GM23248 (cell line): ENCODE measurements at regions not wholly inside any gene's neighbourhood (a gene's known extent, or its start where the extent isn't known, plus 50 kb on each side); places are given as distances from the start of the nearest gene placed in this dataset.

ENCODE experiments used
- DNase-seq: peaks from one replicate; pipeline ENCODE4 v3.0.0-alpha.2; 2015
- H2AFZ ChIP-seq: fragments of 200-600 bp; sonication (generic); 2 replicates; pipeline ENCODE4 v1.6.1; 2016; ENCODE audit warnings: antibody characterized with exemption
- H3F3A ChIP-seq: fragments of 200-600 bp; sonication (generic); 2 replicates; pipeline ENCODE4 v1.6.1; 2016; ENCODE audit warnings: mild to moderate bottlenecking, antibody characterized with exemption, mixed run types; ENCODE audit not compliant: insufficient read depth
- H3K27ac ChIP-seq: fragments of 200-600 bp; sonication (generic); 2 replicates; pipeline ENCODE4 v1.5.1; 2016; ENCODE audit warnings: mild to moderate bottlenecking
- H3K27me3 ChIP-seq: fragments of 200-600 bp; sonication (generic); replicated peaks from 2 replicates; pipeline ENCODE4 v1.6.1; 2016; ENCODE audit warnings: mild to moderate bottlenecking; ENCODE audit not compliant: insufficient read depth
- H3K36me3 ChIP-seq: fragments of 200-600 bp; sonication (generic); 2 replicates; pipeline ENCODE4 v1.6.1; 2016; ENCODE audit warnings: low read depth, mild to moderate bottlenecking
- H3K4me1 ChIP-seq: fragments of 200-600 bp; sonication (generic); 2 replicates; pipeline ENCODE4 v1.6.1; 2016; ENCODE audit warnings: mild to moderate bottlenecking; ENCODE audit not compliant: insufficient read depth
- H3K4me2 ChIP-seq: fragments of 200-600 bp; sonication (generic); one replicate; pipeline ENCODE4 v1.6.1; 2016; ENCODE audit warnings: mild to moderate bottlenecking; ENCODE audit not compliant: unreplicated experiment
- H3K4me3 ChIP-seq: fragments of 200-600 bp; sonication (generic); 2 replicates; pipeline ENCODE4 v1.5.1; 2016; ENCODE audit warnings: mild to moderate bottlenecking
- H3K79me2 ChIP-seq: fragments of 200-600 bp; sonication (generic); 2 replicates; pipeline ENCODE4 v1.6.1; 2016; ENCODE audit warnings: mild to moderate bottlenecking; ENCODE audit not compliant: insufficient read depth
- H3K9ac ChIP-seq: fragments of 200-600 bp; sonication (generic); 2 replicates; pipeline ENCODE4 v1.6.1; 2016; ENCODE audit warnings: mild to moderate bottlenecking
- H3K9me2 ChIP-seq: fragments of 200-600 bp; sonication (generic); 2 replicates; pipeline ENCODE4 v1.6.1; 2016; ENCODE audit warnings: mixed run types, mild to moderate bottlenecking, moderate library complexity; ENCODE audit not compliant: insufficient read depth
- H3K9me3 ChIP-seq: fragments of 200-600 bp; sonication (generic); one replicate; pipeline ENCODE4 v1.6.1; 2017; ENCODE audit warnings: low read depth
- H4K20me1 ChIP-seq: fragments of 200-600 bp; sonication (generic); 2 replicates; pipeline ENCODE4 v1.6.0; 2016; ENCODE audit not compliant: insufficient read depth
- EZH2 ChIP-seq: fragments of 200-600 bp; sonication (generic); IDR thresholded peaks from 2 replicates; pipeline ENCODE4 v1.6.1; 2018; ENCODE audit warnings: antibody characterized with exemption, mild to moderate bottlenecking; ENCODE audit not compliant: insufficient read depth, poor library complexity, severe bottlenecking
- EZH2phosphoT487 ChIP-seq: fragments of 200-600 bp; sonication (generic); IDR thresholded peaks from 2 replicates; pipeline ENCODE4 v1.6.1; 2018; ENCODE audit warnings: antibody characterized with exemption, moderate library complexity, mild to moderate bottlenecking, low read depth; ENCODE audit not compliant: insufficient read depth
- WGBS, 2 experiments: methylation state at CpG; one replicate each; pipeline ENCODE4 v1.1.6; 2015 to 2017; ENCODE audit warnings: low lambda C conversion rate in 2 of 2, low coverage in 1 of 2; ENCODE audit errors: missing lambda C conversion rate in 2 of 2; 5-methylcytosine and 5-hydroxymethylcytosine counted together
- in situ Hi-C: fragments of 300-500 bp; cut with MboI; formaldehyde crosslinking; loops from 2 replicates; pipeline ENCODE4 v1.15.0; 2020

- no peaks in the 10 kb centered on the region for H3K27me3 ChIP-seq
- in situ Hi-C loops: no loop called here
- no peak overlapping the region for H2AFZ ChIP-seq
- WGBS, 2 experiments: 12% methylated on average over 6 of the region's 6 CpGs
- no peaks in the 10 kb centered on the region for H3K4me1 ChIP-seq
- no peaks in the 10 kb centered on the region for H3F3A ChIP-seq
- H3K36me3 ChIP-seq: no peaks in the 10 kb centered on the region
- no peak for TF ChIP-seq EZH2
- TF ChIP-seq EZH2phosphoT487: no peak
- H3K79me2 ChIP-seq: no peaks in the 10 kb centered on the region
- H4K20me1 ChIP-seq: no peaks in the 10 kb centered on the region
- no peak overlapping the region for H3K4me2 ChIP-seq
- no peak overlapping the region for H3K4me3 ChIP-seq
- no peak overlapping the region for H3K27ac ChIP-seq
- no peak overlapping the region for H3K9ac ChIP-seq
- H3K9me2 ChIP-seq: no peaks in the 10 kb centered on the region
- no peaks in the 10 kb centered on the region for H3K9me3 ChIP-seq
- no peak for DNase-seq
Observed at GRCh38 chr12:118841588-118841987, 139.8 kb upstream of the SRRM4 start.

GRCh38 chr12:118842866-118843265, 138.5 kb upstream of the SRRM4 start:
- 0 to 3% methylated on average over 2 of the region's 2 CpGs for WGBS, 2 experiments
- H3K27ac ChIP-seq: no peak overlapping the region
- TF ChIP-seq EZH2 (no peak), EZH2phosphoT487 (no peak)
- no peaks in the 10 kb centered on the region for H3K4me1 ChIP-seq
- H3K4me3 ChIP-seq: no peak overlapping the region
- H3K9me2 ChIP-seq: no peaks in the 10 kb centered on the region
- H4K20me1 ChIP-seq: no peaks in the 10 kb centered on the region
- no peaks in the 10 kb centered on the region for H3K79me2 ChIP-seq
- no peaks in the 10 kb centered on the region for H3F3A ChIP-seq
- in situ Hi-C loops: no loop called here
- DNase-seq: no peak
- H3K36me3 ChIP-seq: no peaks in the 10 kb centered on the region
- no peaks in the 10 kb centered on the region for H3K27me3 ChIP-seq
- H3K4me2 ChIP-seq: no peak overlapping the region
- no peak overlapping the region for H2AFZ ChIP-seq
- H3K9me3 ChIP-seq: no peaks in the 10 kb centered on the region
- H3K9ac ChIP-seq: no peak overlapping the region

- Histone ChIP-seq H3K4me2 (no peak overlapping the region), H3K9ac (no peak overlapping the region), H3K9me2 (no peaks in the 10 kb centered on the region), H3K9me3 (no peaks in the 10 kb centered on the region), H3F3A (no peaks in the 10 kb centered on the region), H3K27me3 (no peaks in the 10 kb centered on the region), H3K4me3 (no peak overlapping the region), H2AFZ (no peak overlapping the region), H3K36me3 (no peaks in the 10 kb centered on the region), H3K4me1 (no peaks in the 10 kb centered on the region), H3K27ac (no peak overlapping the region), H3K79me2 (no peaks in the 10 kb centered on the region), H4K20me1 (no peaks in the 10 kb centered on the region)
- DNase-seq: no peak
- WGBS, 2 experiments: 1 to 3% methylated on average over 2 of the region's 2 CpGs
- TF ChIP-seq EZH2: no peak
- TF ChIP-seq EZH2phosphoT487: no peak
- in situ Hi-C loops: no loop called here
Observed at GRCh38 chr12:118846416-118846815, 134.9 kb upstream of the SRRM4 start.

DNA sequence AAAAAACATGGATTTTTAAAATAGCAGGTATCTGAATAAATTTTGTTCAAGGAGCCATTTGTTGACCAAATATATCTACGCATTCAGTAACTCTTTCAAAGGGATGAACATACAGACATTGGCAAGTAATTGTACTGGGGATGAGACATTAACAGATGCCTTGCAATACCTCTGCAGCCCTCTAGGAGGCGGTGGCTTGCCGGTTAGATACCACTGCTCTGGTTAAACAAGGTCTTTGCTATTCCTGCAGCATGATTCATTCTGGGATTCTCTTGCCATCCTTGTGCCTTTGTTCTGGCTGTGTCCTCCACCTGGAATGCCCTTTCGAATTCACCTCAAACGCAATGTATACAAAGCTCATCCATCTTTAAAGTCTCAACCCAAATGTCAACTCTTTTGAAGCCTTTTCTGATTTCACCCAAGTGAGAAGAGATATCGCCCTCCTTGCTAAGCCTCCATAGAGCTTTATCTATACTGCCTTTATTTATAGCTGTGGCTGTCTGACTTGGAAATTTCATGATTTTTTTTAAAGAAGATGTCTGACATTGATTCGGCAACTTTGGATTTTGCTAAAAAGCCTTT, 131.0 kb upstream of the SRRM4 start:
- TF ChIP-seq EZH2 (no peak), EZH2phosphoT487 (no peak)
- Histone ChIP-seq H2AFZ (no peak overlapping the region), H3K4me3 (no peak overlapping the region), H3K27ac (no peak overlapping the region), H4K20me1 (no peaks in the 10 kb centered on the region), H3K4me1 (no peaks in the 10 kb centered on the region), H3K27me3 (no peaks in the 10 kb centered on the region), H3K9ac (no peak overlapping the region), H3F3A (no peaks in the 10 kb centered on the region), H3K4me2 (no peak overlapping the region), H3K9me2 (no peaks in the 10 kb centered on the region), H3K9me3 (no peaks in the 10 kb centered on the region), H3K79me2 (no peaks in the 10 kb centered on the region), H3K36me3 (no peaks in the 10 kb centered on the region)
- no peak for DNase-seq
- WGBS, 2 experiments: 19 to 23% methylated on average over 7 of the region's 7 CpGs
- in situ Hi-C loops: no loop called here

GRCh38 chr12:118851891-118852290, 129.4 kb upstream of the SRRM4 start:
- in situ Hi-C loops: no loop called here
- Histone ChIP-seq H3K4me3 (no peak overlapping the region), H3K4me2 (no peak overlapping the region), H3K9me2 (no peaks in the 10 kb centered on the region), H3K9ac (no peak overlapping the region), H3K27ac (no peak overlapping the region), H4K20me1 (no peaks in the 10 kb centered on the region), H3K36me3 (no peaks in the 10 kb centered on the region), H3K27me3 (no peaks in the 10 kb centered on the region), H3F3A (no peaks in the 10 kb centered on the region), H3K9me3 (no peaks in the 10 kb centered on the region), H3K79me2 (no peaks in the 10 kb centered on the region), H3K4me1 (no peaks in the 10 kb centered on the region), H2AFZ (no peak overlapping the region)
- DNase-seq: no peak
- 4 to 11% methylated on average over 2 of the region's 2 CpGs for WGBS, 2 experiments
- TF ChIP-seq EZH2: no peak
- TF ChIP-seq EZH2phosphoT487: no peak
